Cardiac muscle cell (in vitro differentiated cells and primary cell): ENCODE measurements at regions not wholly inside any gene's neighbourhood (a gene's known extent, or its start where the extent isn't known, plus 50 kb on each side); places are given as distances from the start of the nearest gene placed in this dataset.

Experiments
- DNase-seq, 2 donors: peaks; one replicate each; pipeline versions ENCODE4 v3.0.0 to v3.0.0-alpha.2; 2010 to 2017; ENCODE audit warnings: low read depth in 1 of 2, low spot score in 1 of 2
- H3K27ac ChIP-seq: fragments of 200-600 bp; sonication (generic); 2 replicates; pipeline ENCODE4 v1.5.1; 2016
- H3K27me3 ChIP-seq: fragments of 200-600 bp; sonication (generic); 2 replicates; pipeline ENCODE4 v1.6.0; 2016; ENCODE audit warnings: control low read depth
- H3K36me3 ChIP-seq: fragments of 200-600 bp; sonication (generic); 2 replicates; pipeline ENCODE4 v1.5.1; 2016; ENCODE audit warnings: control low read depth
- H3K4me1 ChIP-seq: fragments of 200-600 bp; sonication (generic); 2 replicates; pipeline ENCODE4 v1.8.1; 2017; ENCODE audit warnings: low read depth, mild to moderate bottlenecking, mixed run types
- H3K4me3 ChIP-seq: fragments of 200-600 bp; sonication (generic); 2 replicates; pipeline ENCODE4 v1.5.1; 2016; ENCODE audit warnings: mild to moderate bottlenecking
- H3K9me3 ChIP-seq: fragments of 200-600 bp; sonication (generic); 2 replicates; pipeline ENCODE4 v1.5.1; 2017; ENCODE audit warnings: low read depth, mild to moderate bottlenecking, control low read depth
- CTCF ChIP-seq: IDR thresholded peaks from 2 replicates; pipeline ENCODE4 v1.5.1; 2012; ENCODE audit warnings: low read depth, mild to moderate bottlenecking, low read length

- Histone ChIP-seq H3K36me3 (no peaks in the 10 kb centered on the region), H3K9me3 (no peaks in the 10 kb centered on the region), H3K4me1 (peaks cover 5% of the 10 kb centered on the region), H3K27ac (no peak overlapping the region), H3K4me3 (no peak overlapping the region), H3K27me3 (no peaks in the 10 kb centered on the region)
- peak in 1 of 2 donors; percentile 10 for DNase-seq
- no peak for TF ChIP-seq CTCF
Measured at GRCh38 chr1:163820226-163820625, 498.5 kb downstream of the NUF2 start.

GRCh38 chr1:163820766-163821165, 499.0 kb downstream of the NUF2 start:
- peak; percentile 32 for TF ChIP-seq CTCF
- DNase-seq = peak in 1 of 2 donors; percentile 22
- Histone ChIP-seq H3K9me3 (no peaks in the 10 kb centered on the region), H3K27ac (no peak overlapping the region), H3K4me3 (no peak overlapping the region), H3K27me3 (no peaks in the 10 kb centered on the region), H3K36me3 (no peaks in the 10 kb centered on the region), H3K4me1 (peaks cover 6% of the 10 kb centered on the region)

- no peak for TF ChIP-seq CTCF
- no peak for DNase-seq
Measured at GRCh38 chr1:163821679-163822078, 499.9 kb downstream of the NUF2 start.

GRCh38 chr1:163823017-163823416, 501.3 kb downstream of the NUF2 start:
- Histone ChIP-seq H3K4me1 (peaks cover 28% of the 10 kb centered on the region), H3K4me3 (no peak overlapping the region), H3K36me3 (no peaks in the 10 kb centered on the region), H3K27me3 (no peaks in the 10 kb centered on the region), H3K9me3 (no peaks in the 10 kb centered on the region), H3K27ac (no peak overlapping the region)
- DNase-seq = peak in 1 of 2 donors; percentile 20
- TF ChIP-seq CTCF = no peak

More at GRCh38 chr1:163821679-163822078, 499.9 kb downstream of the NUF2 start:
- Histone ChIP-seq H3K4me1 (peaks cover 16% of the 10 kb centered on the region), H3K36me3 (no peaks in the 10 kb centered on the region), H3K4me3 (no peak overlapping the region), H3K27me3 (no peaks in the 10 kb centered on the region), H3K9me3 (no peaks in the 10 kb centered on the region), H3K27ac (no peak overlapping the region)

GRCh38 chr1:163824006-163824405, 502.3 kb downstream of the NUF2 start:
- no peak overlapping the region for H3K4me3 ChIP-seq
- peak in 1 of 2 donors; percentile 87 for DNase-seq
- H3K27me3 ChIP-seq = no peaks in the 10 kb centered on the region
- TF ChIP-seq CTCF = no peak
- H3K9me3 ChIP-seq = no peaks in the 10 kb centered on the region
- H3K27ac ChIP-seq = no peak overlapping the region
- H3K4me1 ChIP-seq = peaks cover 29% of the 10 kb centered on the region
- no peaks in the 10 kb centered on the region for H3K36me3 ChIP-seq

GRCh38 chr1:163824490-163824889, 502.7 kb downstream of the NUF2 start:
- no peak for DNase-seq
- Histone ChIP-seq H3K27ac (no peak overlapping the region), H3K9me3 (no peaks in the 10 kb centered on the region), H3K4me3 (no peak overlapping the region), H3K27me3 (no peaks in the 10 kb centered on the region), H3K36me3 (no peaks in the 10 kb centered on the region), H3K4me1 (peaks cover 29% of the 10 kb centered on the region)
- no peak for TF ChIP-seq CTCF
